Upper lobe of left lung (tissue), 6 donors: ENCODE measurements at regions not wholly inside any gene's neighbourhood (a gene's known extent, or its start where the extent isn't known, plus 50 kb on each side); places are given as distances from the start of the nearest gene placed in this dataset.

Experiments
- ATAC-seq, 2 donors: fragments of 200-7000 bp; cut with Tn5 transposase; one replicate each; pipeline ENCODE4 v1.9.1; 2022; ENCODE audit warnings: mild to moderate bottlenecking in 2 of 2, moderate library complexity in 2 of 2; ENCODE audit not compliant: low FRiP score in 2 of 2
- DNase-seq, 2 donors: peaks; one replicate each; pipeline ENCODE4 v3.0.0-alpha.2; 2019 to 2020
- H3K27ac ChIP-seq, 4 donors: fragments of 200-600 bp; sonication (generic); one replicate each; pipeline ENCODE4 v1.5.1; 2016 to 2019
- H3K27me3 ChIP-seq, 4 donors: fragments of 200-600 bp; sonication (generic); one replicate each; pipeline ENCODE4 v1.5.1; 2017 to 2019
- H3K36me3 ChIP-seq, 4 donors: fragments of 200-600 bp; sonication (generic); one replicate each; pipeline ENCODE4 v1.5.1; 2016 to 2019
- H3K4me1 ChIP-seq, 4 donors: fragments of 200-600 bp; sonication (generic); one replicate each; pipeline ENCODE4 v1.5.1; 2018 to 2019
- H3K4me3 ChIP-seq, 4 donors: fragments of 200-600 bp; sonication (generic); one replicate each; pipeline ENCODE4 v1.5.1; 2017 to 2019; ENCODE audit warnings: mild to moderate bottlenecking in 2 of 4, moderate library complexity in 1 of 4
- H3K9me3 ChIP-seq, 4 donors: fragments of 200-600 bp; sonication (generic); one replicate each; pipeline ENCODE4 v1.5.1; 2018 to 2019
- EP300 ChIP-seq, 4 donors: sonication (generic); formaldehyde crosslinking; IDR thresholded peaks; one replicate each; pipeline ENCODE4 v1.5.1; 2017; ENCODE audit warnings: antibody characterized with exemption in 4 of 4, control low read depth in 2 of 4
- POLR2A ChIP-seq, 4 donors: fragments of 450-650 bp; IDR thresholded peaks; one replicate each; pipeline ENCODE4 v1.5.1; 2016 to 2017; ENCODE audit warnings: antibody characterized with exemption in 4 of 4, mild to moderate bottlenecking in 2 of 4
- POLR2AphosphoS5 ChIP-seq, 2 donors: sonication (generic); formaldehyde crosslinking; IDR thresholded peaks; one replicate each; pipeline ENCODE4 v1.5.1; 2017; ENCODE audit warnings: antibody characterized with exemption in 2 of 2
- WGBS, 2 donors: methylation state at CpG; one replicate each; pipeline ENCODE4 v1.1.5; 2017 to 2018; 5-methylcytosine and 5-hydroxymethylcytosine counted together
- TF ChIP-seq, protein P1 (sequence below), 6 experiments: fragments of 450-650 bp in 4 of 6; fragments of 200-600 bp in 2 of 6; sonication (generic) in 2 of 6; IDR thresholded peaks; one replicate each; pipeline ENCODE4 v1.5.1; 2016 to 2019; ENCODE audit warnings: antibody characterized with exemption in 6 of 6
- donor health status: DM: no; HTN: no; CAD: no; lungs with moderate emphysema.
- donor health status: DM: no; HTN: yes; CAD: no; lungs with severe emphysema.

DNA sequence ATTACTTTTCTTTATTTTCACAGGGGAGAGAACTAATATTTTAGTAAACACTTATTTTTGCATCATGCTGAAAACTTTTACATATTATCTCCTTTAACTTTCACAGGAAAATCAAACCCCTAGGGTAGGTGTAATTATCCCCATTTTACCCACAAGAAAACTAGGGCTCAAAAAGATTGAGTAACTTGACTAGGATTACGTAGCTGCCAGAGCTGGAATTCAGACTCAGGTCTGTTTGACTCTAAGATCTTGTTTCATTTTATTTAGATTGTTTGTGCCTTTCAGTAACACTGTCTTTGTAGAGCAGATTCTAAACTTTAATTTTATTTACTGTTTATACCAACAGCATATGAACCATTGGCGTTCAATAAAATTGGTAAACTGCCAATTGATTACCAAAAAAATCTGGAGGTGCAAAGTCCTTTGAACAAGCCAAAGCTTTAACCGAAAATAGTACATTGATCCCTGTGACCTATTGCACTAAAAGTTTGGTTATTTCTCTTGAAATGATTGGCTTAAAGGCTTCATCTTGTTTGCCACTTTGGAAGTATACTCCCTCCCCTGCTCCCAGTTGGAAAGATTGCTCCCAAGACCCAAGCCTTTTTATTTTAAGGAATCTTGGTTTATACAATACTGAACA, 71.0 kb upstream of the WDR26 start:
- ATAC-seq (no peak), DNase-seq (no peak)
- Histone ChIP-seq H3K4me1 (peaks cover 26 to 29% (median 28%) of the 10 kb centered on the region in 4 donors), H3K27me3 (no peaks in the 10 kb centered on the region), H3K9me3 (no peaks in the 10 kb centered on the region), H3K27ac (no peak overlapping the region), H3K36me3 (no peaks in the 10 kb centered on the region), H3K4me3 (no peak overlapping the region)
- TF ChIP-seq, protein P1, sequence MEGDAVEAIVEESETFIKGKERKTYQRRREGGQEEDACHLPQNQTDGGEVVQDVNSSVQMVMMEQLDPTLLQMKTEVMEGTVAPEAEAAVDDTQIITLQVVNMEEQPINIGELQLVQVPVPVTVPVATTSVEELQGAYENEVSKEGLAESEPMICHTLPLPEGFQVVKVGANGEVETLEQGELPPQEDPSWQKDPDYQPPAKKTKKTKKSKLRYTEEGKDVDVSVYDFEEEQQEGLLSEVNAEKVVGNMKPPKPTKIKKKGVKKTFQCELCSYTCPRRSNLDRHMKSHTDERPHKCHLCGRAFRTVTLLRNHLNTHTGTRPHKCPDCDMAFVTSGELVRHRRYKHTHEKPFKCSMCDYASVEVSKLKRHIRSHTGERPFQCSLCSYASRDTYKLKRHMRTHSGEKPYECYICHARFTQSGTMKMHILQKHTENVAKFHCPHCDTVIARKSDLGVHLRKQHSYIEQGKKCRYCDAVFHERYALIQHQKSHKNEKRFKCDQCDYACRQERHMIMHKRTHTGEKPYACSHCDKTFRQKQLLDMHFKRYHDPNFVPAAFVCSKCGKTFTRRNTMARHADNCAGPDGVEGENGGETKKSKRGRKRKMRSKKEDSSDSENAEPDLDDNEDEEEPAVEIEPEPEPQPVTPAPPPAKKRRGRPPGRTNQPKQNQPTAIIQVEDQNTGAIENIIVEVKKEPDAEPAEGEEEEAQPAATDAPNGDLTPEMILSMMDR (IDR thresholded peaks at IDR 0.05), result no peak
- no peak for TF ChIP-seq POLR2A (IDR thresholded peaks at IDR 0.05)
- WGBS, 2 donors, result 68 to 84% methylated on average over 3 of the region's 3 CpGs

DNA sequence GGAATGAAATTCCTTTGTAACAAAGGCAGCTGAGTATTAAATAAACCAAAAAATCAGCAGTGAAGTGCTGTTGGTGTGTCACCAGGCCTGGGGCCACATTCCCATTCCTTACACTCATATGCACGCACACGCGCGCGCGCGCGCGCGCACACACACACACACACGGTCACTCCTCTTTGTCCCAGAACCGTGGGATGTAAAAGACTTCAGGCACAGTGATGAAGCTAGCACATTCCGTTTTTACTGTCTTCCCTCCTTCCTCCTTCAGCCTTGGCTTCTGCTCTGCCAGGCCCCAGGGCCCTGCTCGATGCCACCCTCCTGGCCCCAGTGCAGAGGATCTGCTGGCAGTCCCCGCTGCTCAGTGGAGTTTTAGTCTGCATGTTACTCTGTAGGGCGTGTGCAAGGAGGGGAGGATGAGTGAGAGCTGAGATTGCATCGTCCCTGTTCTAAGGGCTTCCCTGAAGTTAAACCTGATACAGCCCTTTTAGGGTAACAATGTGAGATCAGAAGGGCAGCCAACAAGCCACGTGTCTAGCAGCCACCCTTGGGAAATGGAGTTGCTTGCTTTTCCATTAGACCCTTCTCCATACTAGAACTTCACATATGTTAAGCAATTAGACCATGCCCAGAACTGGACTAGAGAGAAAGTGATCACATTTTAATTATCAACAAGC, 71.7 kb upstream of the WDR26 start:
- no peak overlapping the region for H3K27ac ChIP-seq
- H3K27me3 ChIP-seq, result no peaks in the 10 kb centered on the region
- H3K4me3 ChIP-seq, result no peak overlapping the region
- H3K4me1 ChIP-seq, result peaks cover 27 to 30% (median 29%) of the 10 kb centered on the region in 4 donors
- ATAC-seq (no peak), DNase-seq (peak in 1 of 2 donors; percentile 49)
- whole genome bisulfite sequencing, 2 donors, result 82% methylated on average over 17 to 18 of the region's 18 CpGs
- H3K9me3 ChIP-seq, result no peaks in the 10 kb centered on the region
- TF ChIP-seq, protein P1 (IDR thresholded peaks at IDR 0.05), result no peak
- TF ChIP-seq POLR2AphosphoS5 (IDR thresholded peaks at IDR 0.05), result no peak
- TF ChIP-seq POLR2A (IDR thresholded peaks at IDR 0.05), result no peak
- no peak for TF ChIP-seq EP300 (IDR thresholded peaks at IDR 0.05)
- no peaks in the 10 kb centered on the region for H3K36me3 ChIP-seq

DNA sequence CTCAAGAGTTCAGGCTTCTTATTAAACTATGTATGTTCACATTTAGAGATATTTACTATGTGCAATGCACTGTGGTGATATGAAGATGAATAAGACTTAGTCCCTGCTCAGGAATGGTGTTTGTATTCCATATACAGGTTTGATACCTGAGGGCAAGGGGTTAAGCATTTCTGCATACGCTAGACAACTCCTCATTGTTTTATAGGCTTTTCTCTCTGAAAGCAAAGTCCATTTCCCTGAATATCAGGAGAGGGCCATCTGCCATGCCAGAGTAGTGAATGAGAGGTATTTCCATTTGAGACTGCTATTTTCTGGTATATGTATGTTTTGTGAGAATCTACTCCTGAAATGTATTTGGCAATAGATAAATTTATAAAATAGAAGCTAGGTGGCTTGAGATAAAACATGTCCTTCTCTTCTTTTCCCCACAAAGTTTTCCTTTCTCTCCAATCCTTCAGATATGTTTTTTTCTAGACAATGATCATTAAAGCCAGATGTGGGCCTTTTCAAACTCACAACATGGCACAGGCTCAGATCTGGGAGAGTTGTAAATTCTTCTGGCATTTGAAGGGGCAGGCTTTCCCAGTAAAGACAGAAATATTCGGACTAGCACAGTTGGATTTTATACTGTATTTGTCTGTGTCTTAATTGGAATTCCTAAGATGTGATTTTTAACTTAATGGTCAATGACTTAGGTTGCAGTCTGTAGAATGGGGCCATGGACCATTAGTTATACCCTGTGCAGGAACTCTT, 73.3 kb upstream of the WDR26 start:
- Histone ChIP-seq H3K27ac (no peak overlapping the region), H3K4me1 (peaks cover 17 to 20% (median 18%) of the 10 kb centered on the region in 4 donors), H3K36me3 (no peaks in the 10 kb centered on the region), H3K4me3 (no peak overlapping the region), H3K9me3 (no peaks in the 10 kb centered on the region), H3K27me3 (no peaks in the 10 kb centered on the region)
- WGBS, 2 donors, result 67 to 75% methylated on average over 2 of the region's 2 CpGs
- DNase-seq (no peak), ATAC-seq (no peak)
- TF ChIP-seq POLR2AphosphoS5 (IDR thresholded peaks at IDR 0.05) (no peak), POLR2A (IDR thresholded peaks at IDR 0.05) (no peak), EP300 (IDR thresholded peaks at IDR 0.05) (no peak)
- TF ChIP-seq, protein P1 (IDR thresholded peaks at IDR 0.05), result no peak

DNA sequence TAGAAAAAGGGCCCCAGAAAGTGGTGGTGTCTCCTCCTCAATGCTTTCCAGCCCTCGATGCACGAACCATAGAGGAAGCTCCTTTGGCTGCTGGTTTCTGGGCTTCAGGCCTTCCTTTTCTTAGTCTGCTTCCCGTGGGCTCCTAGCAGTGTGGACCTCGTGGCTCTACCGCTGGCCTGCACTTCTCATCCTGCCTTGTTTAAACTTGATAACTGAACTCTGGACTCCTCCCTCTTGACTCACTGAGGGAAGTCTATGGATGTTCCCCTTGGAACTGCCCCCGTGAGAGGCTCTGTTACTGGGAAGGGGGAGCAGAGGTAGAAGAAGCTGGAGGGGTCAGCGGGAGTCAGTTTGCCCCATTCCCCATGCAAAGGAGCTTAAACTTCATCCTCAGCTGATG, 75.3 kb upstream of the WDR26 start:
- H3K27me3 ChIP-seq, result no peaks in the 10 kb centered on the region
- DNase-seq (no peak), ATAC-seq (no peak)
- no peak overlapping the region for H3K4me3 ChIP-seq
- TF ChIP-seq, protein P1 (IDR thresholded peaks at IDR 0.05), result no peak
- TF ChIP-seq POLR2AphosphoS5 (IDR thresholded peaks at IDR 0.05), result no peak
- TF ChIP-seq POLR2A (IDR thresholded peaks at IDR 0.05), result no peak
- TF ChIP-seq EP300 (IDR thresholded peaks at IDR 0.05), result no peak
- H3K9me3 ChIP-seq, result no peaks in the 10 kb centered on the region
- no peak overlapping the region for H3K27ac ChIP-seq
- peaks cover 0 to 4% (median 0%) of the 10 kb centered on the region in 4 donors for H3K4me1 ChIP-seq
- 68 to 71% methylated on average over 5 to 7 of the region's 7 CpGs for whole genome bisulfite sequencing, 2 donors
- H3K36me3 ChIP-seq, result no peaks in the 10 kb centered on the region
